Loucy (cell line): ENCODE measurements at regions not wholly inside any gene's neighbourhood (a gene's known extent, or its start where the extent isn't known, plus 50 kb on each side); places are given as distances from the start of the nearest gene placed in this dataset.

Experiments
- EZH2phosphoT487 ChIP-seq: fragments of 200-600 bp; IDR thresholded peaks from 2 replicates; pipeline ENCODE4 v1.6.1; 2018; ENCODE audit warnings: antibody characterized with exemption, mild to moderate bottlenecking, moderate library complexity, borderline replicate concordance
- TF ChIP-seq, protein P1 (sequence below): fragments of 200-600 bp; sonication (generic); conservative IDR thresholded peaks from 2 replicates; pipeline ENCODE4 v1.5.1; 2014; ENCODE audit warnings: mild to moderate bottlenecking, antibody characterized with exemption, low read length

GRCh38 chrX:97841544-97842179 lies 958.0 kb downstream of the RPA4 start:
- TF ChIP-seq, protein P1, sequence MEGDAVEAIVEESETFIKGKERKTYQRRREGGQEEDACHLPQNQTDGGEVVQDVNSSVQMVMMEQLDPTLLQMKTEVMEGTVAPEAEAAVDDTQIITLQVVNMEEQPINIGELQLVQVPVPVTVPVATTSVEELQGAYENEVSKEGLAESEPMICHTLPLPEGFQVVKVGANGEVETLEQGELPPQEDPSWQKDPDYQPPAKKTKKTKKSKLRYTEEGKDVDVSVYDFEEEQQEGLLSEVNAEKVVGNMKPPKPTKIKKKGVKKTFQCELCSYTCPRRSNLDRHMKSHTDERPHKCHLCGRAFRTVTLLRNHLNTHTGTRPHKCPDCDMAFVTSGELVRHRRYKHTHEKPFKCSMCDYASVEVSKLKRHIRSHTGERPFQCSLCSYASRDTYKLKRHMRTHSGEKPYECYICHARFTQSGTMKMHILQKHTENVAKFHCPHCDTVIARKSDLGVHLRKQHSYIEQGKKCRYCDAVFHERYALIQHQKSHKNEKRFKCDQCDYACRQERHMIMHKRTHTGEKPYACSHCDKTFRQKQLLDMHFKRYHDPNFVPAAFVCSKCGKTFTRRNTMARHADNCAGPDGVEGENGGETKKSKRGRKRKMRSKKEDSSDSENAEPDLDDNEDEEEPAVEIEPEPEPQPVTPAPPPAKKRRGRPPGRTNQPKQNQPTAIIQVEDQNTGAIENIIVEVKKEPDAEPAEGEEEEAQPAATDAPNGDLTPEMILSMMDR: no peak
- no peak for TF ChIP-seq EZH2phosphoT487
